MM.1S (cell line): ENCODE measurements at regions not wholly inside any gene's neighbourhood (a gene's known extent, or its start where the extent isn't known, plus 50 kb on each side); places are given as distances from the start of the nearest gene placed in this dataset.

Source experiments
- CTCF ChIP-seq: fragments of 300-600 bp; sonication (generic); IDR thresholded peaks from 2 replicates; pipeline ENCODE4 v1.5.1; 2016; ENCODE audit warnings: antibody characterized with exemption, low read length, mixed read lengths
- EZH2 ChIP-seq: fragments of 300-600 bp; sonication (generic); optimal IDR thresholded peaks from 2 replicates; pipeline ENCODE3; 2017; ENCODE audit warnings: low read depth, mild to moderate bottlenecking, antibody characterized with exemption, low read length, mixed read lengths
- EZH2phosphoT487 ChIP-seq: fragments of 300-600 bp; sonication (generic); IDR thresholded peaks from 2 replicates; pipeline ENCODE4 v1.6.1; 2018; ENCODE audit warnings: antibody characterized with exemption, low read length

- TF ChIP-seq CTCF (no peak), EZH2 (no peak), EZH2phosphoT487 (no peak)
These were observed 124.7 kb upstream of the TNRC6C start for GRCh38 chr17:77833769-77834168.
